WTC11 (cell line): ENCODE measurements at regions not wholly inside any gene's neighbourhood (a gene's known extent, or its start where the extent isn't known, plus 50 kb on each side); places are given as distances from the start of the nearest gene placed in this dataset.

Experiments
- ESRRA ChIP-seq: sonication (generic); formaldehyde crosslinking; IDR thresholded peaks from 2 replicates; pipeline ENCODE4 v1.8.1; 2022; ENCODE audit warnings: mild to moderate bottlenecking, missing genetic modification reagents, borderline replicate concordance
- FOXJ3 ChIP-seq: sonication (generic); formaldehyde crosslinking; IDR thresholded peaks from 2 replicates; pipeline ENCODE4 v1.9.0; 2021; ENCODE audit warnings: missing genetic modification reagents, mild to moderate bottlenecking, borderline replicate concordance
- JUN ChIP-seq: sonication (generic); formaldehyde crosslinking; IDR thresholded peaks from 2 replicates; pipeline ENCODE4 v1.8.0; 2023; ENCODE audit warnings: mild to moderate bottlenecking, missing genetic modification reagents
- NR2C2 ChIP-seq: sonication (generic); formaldehyde crosslinking; IDR thresholded peaks from 2 replicates; pipeline ENCODE4 v1.8.0; 2022; ENCODE audit warnings: mild to moderate bottlenecking, missing genetic modification reagents
- PRRX2 ChIP-seq: fragments of 250-450 bp; sonication (Bioruptor Pico); IDR thresholded peaks from 2 replicates; pipeline ENCODE4 v1.8.0; 2021; ENCODE audit warnings: mild to moderate bottlenecking
- SP1 ChIP-seq: sonication (generic); formaldehyde crosslinking; conservative IDR thresholded peaks from 2 replicates; pipeline ENCODE4 v1.8.1; 2022; ENCODE audit warnings: missing genetic modification reagents
- TP53 ChIP-seq: sonication (generic); formaldehyde crosslinking; IDR thresholded peaks from 2 replicates; pipeline ENCODE4 v1.8.1; 2023; ENCODE audit warnings: mild to moderate bottlenecking, missing genetic modification reagents
- ZBTB21 ChIP-seq: sonication (generic); formaldehyde crosslinking; IDR thresholded peaks from 2 replicates; pipeline ENCODE4 v1.8.1; 2023; ENCODE audit warnings: mild to moderate bottlenecking, missing genetic modification reagents, borderline replicate concordance
- ZNF317 ChIP-seq: sonication (generic); formaldehyde crosslinking; IDR thresholded peaks from 2 replicates; pipeline ENCODE4 v1.8.1; 2023; ENCODE audit warnings: low read depth, mild to moderate bottlenecking, moderate library complexity, missing genetic modification reagents, borderline replicate concordance
- TF ChIP-seq, protein P1 (sequence below): fragments of 200-600 bp; IDR thresholded peaks from 2 replicates; pipeline ENCODE4 v1.8.0; 2022; ENCODE audit warnings: antibody characterized with exemption
- TF ChIP-seq, protein P2 (sequence below): sonication (generic); formaldehyde crosslinking; IDR thresholded peaks from 2 replicates; pipeline ENCODE4 v1.8.0; 2022; ENCODE audit warnings: mild to moderate bottlenecking, missing genetic modification reagents
- TF ChIP-seq, protein P3 (sequence below): sonication (generic); formaldehyde crosslinking; IDR thresholded peaks from 2 replicates; pipeline ENCODE4 v1.8.1; 2023; ENCODE audit warnings: mild to moderate bottlenecking, missing genetic modification reagents

DNA sequence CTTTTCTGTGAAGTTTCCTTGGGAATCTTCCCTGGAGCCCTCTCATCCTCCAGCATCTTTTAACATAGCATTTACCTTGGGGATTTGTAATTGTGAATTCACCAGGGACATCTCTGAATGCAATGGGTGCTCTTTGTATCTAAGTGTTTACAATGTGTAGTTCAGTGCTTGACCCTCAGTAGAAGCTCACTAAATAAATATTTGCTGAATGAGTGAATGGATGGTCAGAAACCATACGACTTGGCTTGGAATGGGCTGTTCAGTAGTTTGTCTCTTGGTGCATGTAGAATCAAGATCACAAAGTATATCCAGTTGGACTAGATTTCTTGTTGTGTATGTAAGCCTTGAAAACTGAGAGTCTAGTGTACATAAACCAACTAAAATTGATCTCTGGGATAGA lies 81.8 kb upstream of the MEF2C start:
- TF ChIP-seq TP53 (CRISPR knock-in tag) (no peak), SP1 (no peak), FOXJ3 (CRISPR knock-in tag) (no peak), ZNF317 (CRISPR knock-in tag) (no peak), NR2C2 (CRISPR knock-in tag) (no peak), JUN (CRISPR knock-in tag) (no peak), ZBTB21 (no peak), ESRRA (CRISPR knock-in tag) (no peak), PRRX2 (CRISPR knock-in tag) (no peak)
- TF ChIP-seq, protein P1, sequence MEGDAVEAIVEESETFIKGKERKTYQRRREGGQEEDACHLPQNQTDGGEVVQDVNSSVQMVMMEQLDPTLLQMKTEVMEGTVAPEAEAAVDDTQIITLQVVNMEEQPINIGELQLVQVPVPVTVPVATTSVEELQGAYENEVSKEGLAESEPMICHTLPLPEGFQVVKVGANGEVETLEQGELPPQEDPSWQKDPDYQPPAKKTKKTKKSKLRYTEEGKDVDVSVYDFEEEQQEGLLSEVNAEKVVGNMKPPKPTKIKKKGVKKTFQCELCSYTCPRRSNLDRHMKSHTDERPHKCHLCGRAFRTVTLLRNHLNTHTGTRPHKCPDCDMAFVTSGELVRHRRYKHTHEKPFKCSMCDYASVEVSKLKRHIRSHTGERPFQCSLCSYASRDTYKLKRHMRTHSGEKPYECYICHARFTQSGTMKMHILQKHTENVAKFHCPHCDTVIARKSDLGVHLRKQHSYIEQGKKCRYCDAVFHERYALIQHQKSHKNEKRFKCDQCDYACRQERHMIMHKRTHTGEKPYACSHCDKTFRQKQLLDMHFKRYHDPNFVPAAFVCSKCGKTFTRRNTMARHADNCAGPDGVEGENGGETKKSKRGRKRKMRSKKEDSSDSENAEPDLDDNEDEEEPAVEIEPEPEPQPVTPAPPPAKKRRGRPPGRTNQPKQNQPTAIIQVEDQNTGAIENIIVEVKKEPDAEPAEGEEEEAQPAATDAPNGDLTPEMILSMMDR = no peak
- TF ChIP-seq, protein P2, sequence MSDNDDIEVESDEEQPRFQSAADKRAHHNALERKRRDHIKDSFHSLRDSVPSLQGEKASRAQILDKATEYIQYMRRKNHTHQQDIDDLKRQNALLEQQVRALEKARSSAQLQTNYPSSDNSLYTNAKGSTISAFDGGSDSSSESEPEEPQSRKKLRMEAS (CRISPR knock-in tag) = no peak
- TF ChIP-seq, protein P3, sequence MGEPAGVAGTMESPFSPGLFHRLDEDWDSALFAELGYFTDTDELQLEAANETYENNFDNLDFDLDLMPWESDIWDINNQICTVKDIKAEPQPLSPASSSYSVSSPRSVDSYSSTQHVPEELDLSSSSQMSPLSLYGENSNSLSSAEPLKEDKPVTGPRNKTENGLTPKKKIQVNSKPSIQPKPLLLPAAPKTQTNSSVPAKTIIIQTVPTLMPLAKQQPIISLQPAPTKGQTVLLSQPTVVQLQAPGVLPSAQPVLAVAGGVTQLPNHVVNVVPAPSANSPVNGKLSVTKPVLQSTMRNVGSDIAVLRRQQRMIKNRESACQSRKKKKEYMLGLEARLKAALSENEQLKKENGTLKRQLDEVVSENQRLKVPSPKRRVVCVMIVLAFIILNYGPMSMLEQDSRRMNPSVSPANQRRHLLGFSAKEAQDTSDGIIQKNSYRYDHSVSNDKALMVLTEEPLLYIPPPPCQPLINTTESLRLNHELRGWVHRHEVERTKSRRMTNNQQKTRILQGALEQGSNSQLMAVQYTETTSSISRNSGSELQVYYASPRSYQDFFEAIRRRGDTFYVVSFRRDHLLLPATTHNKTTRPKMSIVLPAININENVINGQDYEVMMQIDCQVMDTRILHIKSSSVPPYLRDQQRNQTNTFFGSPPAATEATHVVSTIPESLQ = no peak
